LNCAP (cell line): ENCODE measurements at regions not wholly inside any gene's neighbourhood (a gene's known extent, or its start where the extent isn't known, plus 50 kb on each side); places are given as distances from the start of the nearest gene placed in this dataset.

Source experiments
- CTCF ChIP-seq: fragments of 450-650 bp; IDR thresholded peaks from 2 replicates; pipeline ENCODE4 v1.5.1; 2017; ENCODE audit warnings: mild to moderate bottlenecking

- no peak for TF ChIP-seq CTCF
Observed at GRCh38 chr3:94241986-94242385, 179.1 kb downstream of the NSUN3 start.

DNA sequence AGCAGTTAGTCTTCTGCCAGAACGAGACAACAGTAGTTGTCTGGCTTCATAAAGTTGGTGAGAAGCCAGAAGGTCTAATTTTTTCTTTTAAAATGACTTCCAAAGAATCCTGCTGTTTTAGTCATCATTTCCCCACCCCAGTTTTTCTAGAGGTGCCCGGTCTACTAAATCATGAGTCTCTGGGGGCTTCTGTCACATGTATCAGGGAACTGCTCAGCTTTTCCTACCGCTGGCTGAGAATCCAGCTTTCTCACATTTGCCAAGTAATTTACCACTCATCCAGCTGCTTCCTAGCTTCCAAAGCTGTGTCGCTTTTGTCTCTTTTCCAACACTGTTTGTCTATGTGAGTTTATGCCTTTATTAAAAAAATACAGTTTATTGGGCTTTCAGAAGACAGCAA is 183.3 kb downstream of the NSUN3 start:
- no peak for TF ChIP-seq CTCF

DNA sequence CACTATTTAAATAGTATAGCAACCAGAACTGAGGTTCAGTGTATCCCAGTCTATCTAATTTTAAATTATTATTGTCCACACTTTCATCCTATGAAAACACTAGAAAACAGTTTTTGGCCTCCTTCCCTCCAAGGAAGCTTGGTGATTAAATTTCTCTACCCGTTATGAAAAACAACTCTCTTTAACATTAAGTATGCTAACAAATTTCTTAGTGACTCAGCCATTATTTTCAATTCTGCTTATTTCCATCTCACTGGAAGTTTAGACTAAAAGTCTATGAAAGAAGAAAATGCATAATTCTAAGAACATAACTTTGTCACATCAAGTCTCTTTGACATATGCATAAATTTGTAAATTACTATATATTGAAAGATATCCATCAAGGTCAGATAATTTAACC is 185.2 kb downstream of the NSUN3 start:
- no peak for TF ChIP-seq CTCF

- TF ChIP-seq CTCF, result peak; percentile 90
Observed at GRCh38 chr3:94249491-94250079, 186.7 kb downstream of the NSUN3 start.

- TF ChIP-seq CTCF, result no peak
Observed at GRCh38 chr3:94251566-94251965, 188.7 kb downstream of the NSUN3 start.

- TF ChIP-seq CTCF, result no peak
Observed at GRCh38 chr3:94252316-94252715, 189.5 kb downstream of the NSUN3 start.

- TF ChIP-seq CTCF, result no peak
Observed at GRCh38 chr3:94256888-94257813, 194.3 kb downstream of the NSUN3 start.
